ENCODE measurements at regions not wholly inside any gene's neighbourhood (a gene's known extent, or its start where the extent isn't known, plus 50 kb on each side); places are given as distances from the start of the nearest gene placed in this dataset.
"Not testable (repeated sequence)": the region's sequence is repeated elsewhere in the genome, so short reads cannot be mapped to it uniquely, and the experiment has no call there.

DNA sequence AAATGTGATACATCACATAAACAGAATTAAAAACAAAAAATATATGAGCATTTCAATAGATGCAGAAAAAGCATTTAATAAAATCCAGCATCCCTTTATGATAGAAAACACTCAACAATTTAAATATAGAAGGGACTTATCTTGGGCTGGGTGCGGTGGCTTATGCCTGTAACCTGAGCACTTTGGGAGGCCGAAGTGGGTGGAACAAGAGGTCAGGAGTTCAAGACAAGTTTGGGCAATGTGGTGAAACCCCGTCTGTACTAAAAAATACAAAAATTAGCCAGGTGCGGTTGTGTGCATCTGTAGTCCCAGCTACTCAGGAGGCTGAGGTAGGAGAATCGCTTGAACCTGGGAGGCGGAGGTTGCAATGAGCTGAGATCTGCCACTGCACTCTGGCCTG is 409.1 kb downstream of the ICE1 start:
- TF ChIP-seq, protein P1, sequence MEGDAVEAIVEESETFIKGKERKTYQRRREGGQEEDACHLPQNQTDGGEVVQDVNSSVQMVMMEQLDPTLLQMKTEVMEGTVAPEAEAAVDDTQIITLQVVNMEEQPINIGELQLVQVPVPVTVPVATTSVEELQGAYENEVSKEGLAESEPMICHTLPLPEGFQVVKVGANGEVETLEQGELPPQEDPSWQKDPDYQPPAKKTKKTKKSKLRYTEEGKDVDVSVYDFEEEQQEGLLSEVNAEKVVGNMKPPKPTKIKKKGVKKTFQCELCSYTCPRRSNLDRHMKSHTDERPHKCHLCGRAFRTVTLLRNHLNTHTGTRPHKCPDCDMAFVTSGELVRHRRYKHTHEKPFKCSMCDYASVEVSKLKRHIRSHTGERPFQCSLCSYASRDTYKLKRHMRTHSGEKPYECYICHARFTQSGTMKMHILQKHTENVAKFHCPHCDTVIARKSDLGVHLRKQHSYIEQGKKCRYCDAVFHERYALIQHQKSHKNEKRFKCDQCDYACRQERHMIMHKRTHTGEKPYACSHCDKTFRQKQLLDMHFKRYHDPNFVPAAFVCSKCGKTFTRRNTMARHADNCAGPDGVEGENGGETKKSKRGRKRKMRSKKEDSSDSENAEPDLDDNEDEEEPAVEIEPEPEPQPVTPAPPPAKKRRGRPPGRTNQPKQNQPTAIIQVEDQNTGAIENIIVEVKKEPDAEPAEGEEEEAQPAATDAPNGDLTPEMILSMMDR (IDR thresholded peaks at IDR 0.05), result not testable (repeated sequence)
- not testable (repeated sequence) for TF ChIP-seq POLR2AphosphoS5, EP300 (IDR thresholded peaks at IDR 0.05)
